Neural crest cell (in vitro differentiated cells): ENCODE measurements at regions not wholly inside any gene's neighbourhood (a gene's known extent, or its start where the extent isn't known, plus 50 kb on each side); places are given as distances from the start of the nearest gene placed in this dataset.
"Not testable (repeated sequence)": the region's sequence is repeated elsewhere in the genome, so short reads cannot be mapped to it uniquely, and the experiment has no call there.

Experiments used
- DNase-seq: peaks from one replicate; pipeline ENCODE4 v3.0.0; 2021; ENCODE audit warnings: low read depth, mixed read lengths, low spot score
- H3K27ac Mint-ChIP-seq: one replicate; pipeline ENCODE4 v1.8.0; 2021; ENCODE audit warnings: mild to moderate bottlenecking, mixed read lengths; ENCODE audit not compliant: unreplicated experiment
- H3K27me3 Mint-ChIP-seq: 2 replicates; pipeline ENCODE4 v1.8.0; 2021; ENCODE audit warnings: low read depth, mild to moderate bottlenecking, mixed read lengths
- H3K36me3 Mint-ChIP-seq: 2 replicates; pipeline ENCODE4 v1.8.0; 2021; ENCODE audit warnings: low read depth, mild to moderate bottlenecking, mixed read lengths
- H3K4me1 Mint-ChIP-seq: 2 replicates; pipeline ENCODE4 v1.8.0; 2021; ENCODE audit warnings: mixed read lengths
- H3K4me3 Mint-ChIP-seq: one replicate; pipeline ENCODE4 v1.8.0; 2021; ENCODE audit warnings: mild to moderate bottlenecking, mixed read lengths
- H3K9me3 Mint-ChIP-seq: 2 replicates; pipeline ENCODE4 v1.8.0; 2021; ENCODE audit warnings: mixed read lengths
- CTCF ChIP-seq: fragments of 200-600 bp; sonication (generic); conservative IDR thresholded peaks from 2 replicates; pipeline ENCODE4 v1.5.0; 2021; ENCODE audit warnings: antibody characterized with exemption, mild to moderate bottlenecking

- H3K4me1 Mint-ChIP-seq, result peaks cover 4% of the 10 kb centered on the region
- no peaks in the 10 kb centered on the region for H3K9me3 Mint-ChIP-seq
- no peak overlapping the region for H3K27ac Mint-ChIP-seq
- TF ChIP-seq CTCF, result no peak
- DNase-seq, result no peak
- H3K36me3 Mint-ChIP-seq, result no peaks in the 10 kb centered on the region
- no peak overlapping the region for H3K4me3 Mint-ChIP-seq
- H3K27me3 Mint-ChIP-seq, result no peaks in the 10 kb centered on the region
Observed at GRCh38 chr6:121595646-121596045, 160.2 kb downstream of the GJA1 start.

- no peak for TF ChIP-seq CTCF
- H3K27ac Mint-ChIP-seq, result no peak overlapping the region
- H3K4me3 Mint-ChIP-seq, result no peak overlapping the region
- H3K9me3 Mint-ChIP-seq, result no peaks in the 10 kb centered on the region
- H3K36me3 Mint-ChIP-seq, result no peaks in the 10 kb centered on the region
- no peaks in the 10 kb centered on the region for H3K27me3 Mint-ChIP-seq
- no peak for DNase-seq
- H3K4me1 Mint-ChIP-seq, result no peaks in the 10 kb centered on the region
Observed at GRCh38 chr6:121596441-121596840, 161.0 kb downstream of the GJA1 start.

- H3K4me1 Mint-ChIP-seq, result no peaks in the 10 kb centered on the region
- H3K36me3 Mint-ChIP-seq, result no peaks in the 10 kb centered on the region
- no peak overlapping the region for H3K4me3 Mint-ChIP-seq
- TF ChIP-seq CTCF, result no peak
- H3K27me3 Mint-ChIP-seq, result no peaks in the 10 kb centered on the region
- no peak overlapping the region for H3K27ac Mint-ChIP-seq
- no peak for DNase-seq
- H3K9me3 Mint-ChIP-seq, result no peaks in the 10 kb centered on the region
Observed at GRCh38 chr6:121597654-121598053, 162.2 kb downstream of the GJA1 start.

- H3K36me3 Mint-ChIP-seq, H3K4me3 Mint-ChIP-seq, DNase-seq, H3K9me3 Mint-ChIP-seq, H3K4me1 Mint-ChIP-seq, H3K27me3 Mint-ChIP-seq, H3K27ac Mint-ChIP-seq: not testable (repeated sequence)
Observed at GRCh38 chr6:121599331-121599730, 163.9 kb downstream of the GJA1 start.

GRCh38 chr6:121600389-121601168, 165.1 kb downstream of the GJA1 start:
- no peaks in the 10 kb centered on the region for H3K36me3 Mint-ChIP-seq
- TF ChIP-seq CTCF, result no peak
- DNase-seq, result no peak
- H3K27me3 Mint-ChIP-seq, result no peaks in the 10 kb centered on the region
- H3K4me1 Mint-ChIP-seq, result no peaks in the 10 kb centered on the region
- H3K9me3 Mint-ChIP-seq, result no peaks in the 10 kb centered on the region
- no peak overlapping the region for H3K27ac Mint-ChIP-seq
- H3K4me3 Mint-ChIP-seq, result no peak overlapping the region

- Mint-ChIP-seq H3K27ac (no peak overlapping the region), H3K4me3 (no peak overlapping the region), H3K9me3 (no peaks in the 10 kb centered on the region), H3K27me3 (no peaks in the 10 kb centered on the region), H3K36me3 (no peaks in the 10 kb centered on the region), H3K4me1 (no peaks in the 10 kb centered on the region)
- TF ChIP-seq CTCF, result no peak
- no peak for DNase-seq
Observed at GRCh38 chr6:121603486-121603885, 168.0 kb downstream of the GJA1 start.
